Mammary epithelial cell (primary cell): ENCODE measurements at regions not wholly inside any gene's neighbourhood (a gene's known extent, or its start where the extent isn't known, plus 50 kb on each side); places are given as distances from the start of the nearest gene placed in this dataset.

Experiments used
- EZH2 ChIP-seq: IDR thresholded peaks from 2 replicates; pipeline ENCODE4 v1.6.1; 2012; ENCODE audit warnings: low read length, inconsistent platforms, borderline replicate concordance
- TF ChIP-seq, protein P1 (sequence below), 2 donors: IDR thresholded peaks in 1 of 2; conservative IDR thresholded peaks in 1 of 2; 2 replicates each; pipeline ENCODE4 v1.5.1; 2011 to 2012; ENCODE audit warnings: inconsistent platforms in 2 of 2, low read length in 2 of 2, mild to moderate bottlenecking in 2 of 2, control low read depth in 1 of 2, low read depth in 1 of 2; ENCODE audit not compliant: insufficient read depth in 1 of 2; ENCODE audit errors: extremely low read depth in 1 of 2

DNA sequence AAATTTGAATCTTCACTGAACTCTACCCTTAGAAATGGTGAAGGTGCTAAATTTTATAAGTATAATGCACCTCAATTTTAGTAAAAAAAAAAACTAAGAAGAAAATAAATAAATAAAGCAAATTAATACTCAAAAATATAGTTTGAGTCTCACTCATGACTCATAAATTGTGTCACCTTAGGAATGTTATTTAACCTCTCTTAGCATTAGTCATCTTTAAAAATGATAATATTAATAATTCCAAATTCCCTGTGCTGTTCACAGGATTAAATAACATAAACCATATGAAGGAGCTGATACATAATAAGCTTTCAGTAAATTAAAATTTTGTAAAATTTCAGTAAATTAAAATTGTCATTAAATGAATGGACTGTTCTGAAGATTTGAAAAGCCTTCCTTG lies 339.8 kb upstream of the RGMB start:
- TF ChIP-seq, protein P1, sequence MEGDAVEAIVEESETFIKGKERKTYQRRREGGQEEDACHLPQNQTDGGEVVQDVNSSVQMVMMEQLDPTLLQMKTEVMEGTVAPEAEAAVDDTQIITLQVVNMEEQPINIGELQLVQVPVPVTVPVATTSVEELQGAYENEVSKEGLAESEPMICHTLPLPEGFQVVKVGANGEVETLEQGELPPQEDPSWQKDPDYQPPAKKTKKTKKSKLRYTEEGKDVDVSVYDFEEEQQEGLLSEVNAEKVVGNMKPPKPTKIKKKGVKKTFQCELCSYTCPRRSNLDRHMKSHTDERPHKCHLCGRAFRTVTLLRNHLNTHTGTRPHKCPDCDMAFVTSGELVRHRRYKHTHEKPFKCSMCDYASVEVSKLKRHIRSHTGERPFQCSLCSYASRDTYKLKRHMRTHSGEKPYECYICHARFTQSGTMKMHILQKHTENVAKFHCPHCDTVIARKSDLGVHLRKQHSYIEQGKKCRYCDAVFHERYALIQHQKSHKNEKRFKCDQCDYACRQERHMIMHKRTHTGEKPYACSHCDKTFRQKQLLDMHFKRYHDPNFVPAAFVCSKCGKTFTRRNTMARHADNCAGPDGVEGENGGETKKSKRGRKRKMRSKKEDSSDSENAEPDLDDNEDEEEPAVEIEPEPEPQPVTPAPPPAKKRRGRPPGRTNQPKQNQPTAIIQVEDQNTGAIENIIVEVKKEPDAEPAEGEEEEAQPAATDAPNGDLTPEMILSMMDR (conservative IDR thresholded peaks at IDR 0.05 in 1 of 2, IDR thresholded peaks at IDR 0.05 in 1 of 2; ENCODE audit: extremely low read depth in 1 of 2, insufficient read depth in 1 of 2, low read depth in 1 of 2, low read length in 2 of 2): no peak
- TF ChIP-seq EZH2: no peak
